ENCODE measurements at regions not wholly inside any gene's neighbourhood (a gene's known extent, or its start where the extent isn't known, plus 50 kb on each side); places are given as distances from the start of the nearest gene placed in this dataset.

- no peaks in the 10 kb centered on the region for H3K4me1 ChIP-seq
- no peak for DNase-seq
- H3K27ac ChIP-seq (replicated peaks): no peak overlapping the region
- no peaks in the 10 kb centered on the region for H3K27me3 ChIP-seq (ENCODE audit: low read depth)
- H3K9me3 ChIP-seq (replicated peaks): peaks cover 16% of the 10 kb centered on the region
- H3K4me3 ChIP-seq: no peak overlapping the region
- TF ChIP-seq, protein P1, sequence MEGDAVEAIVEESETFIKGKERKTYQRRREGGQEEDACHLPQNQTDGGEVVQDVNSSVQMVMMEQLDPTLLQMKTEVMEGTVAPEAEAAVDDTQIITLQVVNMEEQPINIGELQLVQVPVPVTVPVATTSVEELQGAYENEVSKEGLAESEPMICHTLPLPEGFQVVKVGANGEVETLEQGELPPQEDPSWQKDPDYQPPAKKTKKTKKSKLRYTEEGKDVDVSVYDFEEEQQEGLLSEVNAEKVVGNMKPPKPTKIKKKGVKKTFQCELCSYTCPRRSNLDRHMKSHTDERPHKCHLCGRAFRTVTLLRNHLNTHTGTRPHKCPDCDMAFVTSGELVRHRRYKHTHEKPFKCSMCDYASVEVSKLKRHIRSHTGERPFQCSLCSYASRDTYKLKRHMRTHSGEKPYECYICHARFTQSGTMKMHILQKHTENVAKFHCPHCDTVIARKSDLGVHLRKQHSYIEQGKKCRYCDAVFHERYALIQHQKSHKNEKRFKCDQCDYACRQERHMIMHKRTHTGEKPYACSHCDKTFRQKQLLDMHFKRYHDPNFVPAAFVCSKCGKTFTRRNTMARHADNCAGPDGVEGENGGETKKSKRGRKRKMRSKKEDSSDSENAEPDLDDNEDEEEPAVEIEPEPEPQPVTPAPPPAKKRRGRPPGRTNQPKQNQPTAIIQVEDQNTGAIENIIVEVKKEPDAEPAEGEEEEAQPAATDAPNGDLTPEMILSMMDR (IDR thresholded peaks at IDR 0.05; ENCODE audit: borderline replicate concordance): no peak
- no peaks in the 10 kb centered on the region for H3K36me3 ChIP-seq
- intact Hi-C loops (cut with micrococcal nuclease): no loop called here
These were observed 67.2 kb upstream of the PHACTR1 start for GRCh38 chr6:12649325-12649724.

- H3K9me3 ChIP-seq (replicated peaks): peaks cover 16% of the 10 kb centered on the region
- no peak overlapping the region for H3K27ac ChIP-seq (replicated peaks)
- H3K4me3 ChIP-seq: no peak overlapping the region
- peaks cover 10% of the 10 kb centered on the region for H3K4me1 ChIP-seq
- intact Hi-C loops (cut with micrococcal nuclease): no loop called here
- no peak for DNase-seq
- H3K27me3 ChIP-seq (ENCODE audit: low read depth): no peaks in the 10 kb centered on the region
- TF ChIP-seq, protein P1 (IDR thresholded peaks at IDR 0.05; ENCODE audit: borderline replicate concordance): no peak
- no peaks in the 10 kb centered on the region for H3K36me3 ChIP-seq
These were observed 63.1 kb upstream of the PHACTR1 start for GRCh38 chr6:12653486-12653885.

DNA sequence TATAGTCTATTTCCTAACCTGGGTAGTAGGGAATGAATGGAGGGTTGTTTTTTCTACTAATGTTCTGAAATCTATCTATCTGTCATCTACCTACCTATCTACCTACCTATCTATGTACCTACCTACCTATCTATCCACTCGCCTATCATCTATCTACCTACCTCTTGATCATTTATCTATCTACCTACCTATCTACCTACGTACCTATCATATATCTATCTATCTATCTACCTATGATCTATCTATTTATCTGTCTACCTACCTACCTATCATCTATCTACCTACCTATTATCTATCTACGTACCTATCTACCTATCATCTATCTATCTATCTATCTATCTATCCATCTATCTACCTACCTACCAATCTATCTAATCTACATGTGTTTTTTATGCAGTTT, 62.5 kb upstream of the PHACTR1 start:
- H3K27ac ChIP-seq (replicated peaks): no peak overlapping the region
- no peak overlapping the region for H3K4me3 ChIP-seq
- DNase-seq: no peak
- intact Hi-C loops (cut with micrococcal nuclease): no loop called here
- peaks cover 10% of the 10 kb centered on the region for H3K4me1 ChIP-seq
- H3K27me3 ChIP-seq (ENCODE audit: low read depth): no peaks in the 10 kb centered on the region
- H3K9me3 ChIP-seq (replicated peaks): peaks cover 10% of the 10 kb centered on the region
- no peaks in the 10 kb centered on the region for H3K36me3 ChIP-seq
- TF ChIP-seq, protein P1 (IDR thresholded peaks at IDR 0.05; ENCODE audit: borderline replicate concordance): no peak

- H3K9me3 ChIP-seq (replicated peaks): peaks cover 6% of the 10 kb centered on the region
- no peak for DNase-seq
- TF ChIP-seq, protein P1 (IDR thresholded peaks at IDR 0.05; ENCODE audit: borderline replicate concordance): no peak
- H3K36me3 ChIP-seq: no peaks in the 10 kb centered on the region
- peaks cover 10% of the 10 kb centered on the region for H3K4me1 ChIP-seq
- H3K4me3 ChIP-seq: no peak overlapping the region
- no peaks in the 10 kb centered on the region for H3K27me3 ChIP-seq (ENCODE audit: low read depth)
- intact Hi-C loops (cut with micrococcal nuclease): no loop called here
- H3K27ac ChIP-seq (replicated peaks): no peak overlapping the region
These were observed 62.1 kb upstream of the PHACTR1 start for GRCh38 chr6:12654514-12654913.

- H3K9me3 ChIP-seq (replicated peaks): no peaks in the 10 kb centered on the region
- intact Hi-C loops (cut with micrococcal nuclease): no loop called here
- no peak overlapping the region for H3K4me3 ChIP-seq
- DNase-seq: no peak
- H3K27me3 ChIP-seq (ENCODE audit: low read depth): peaks cover 17% of the 10 kb centered on the region
- no peaks in the 10 kb centered on the region for H3K36me3 ChIP-seq
- no peak overlapping the region for H3K27ac ChIP-seq (replicated peaks)
- peaks cover 10% of the 10 kb centered on the region for H3K4me1 ChIP-seq
- TF ChIP-seq, protein P1 (IDR thresholded peaks at IDR 0.05; ENCODE audit: borderline replicate concordance): no peak
These were observed 59.7 kb upstream of the PHACTR1 start for GRCh38 chr6:12656906-12657305.

DNA sequence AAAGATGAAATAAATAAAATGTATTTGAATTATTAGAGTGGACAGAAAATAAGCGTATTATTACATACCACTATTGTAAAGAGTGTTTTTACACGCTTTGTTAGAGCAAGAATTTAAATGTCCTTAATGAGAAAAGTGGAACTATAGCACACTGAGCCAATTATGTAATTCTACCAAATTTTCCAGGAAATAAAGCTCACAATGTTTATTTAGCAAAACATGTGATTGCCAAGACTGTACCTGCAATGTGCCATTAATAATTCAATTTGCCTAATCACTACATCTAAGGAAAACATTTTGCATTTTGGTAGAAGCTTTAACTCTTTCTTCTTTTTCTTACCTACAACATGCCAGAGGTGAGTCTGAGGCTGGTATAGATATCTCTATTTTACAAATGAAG, 58.7 kb upstream of the PHACTR1 start:
- H3K36me3 ChIP-seq: no peaks in the 10 kb centered on the region
- no peak overlapping the region for H3K27ac ChIP-seq (replicated peaks)
- intact Hi-C loops (cut with micrococcal nuclease): no loop called here
- peaks cover 17% of the 10 kb centered on the region for H3K27me3 ChIP-seq (ENCODE audit: low read depth)
- no peak overlapping the region for H3K4me3 ChIP-seq
- no peak for DNase-seq
- H3K9me3 ChIP-seq (replicated peaks): no peaks in the 10 kb centered on the region
- TF ChIP-seq, protein P1 (IDR thresholded peaks at IDR 0.05; ENCODE audit: borderline replicate concordance): no peak
- H3K4me1 ChIP-seq: peaks cover 10% of the 10 kb centered on the region

Measured in left ventricle myocardium inferior (tissue), 1 donor.